Neural crest cell (in vitro differentiated cells): ENCODE measurements at regions not wholly inside any gene's neighbourhood (a gene's known extent, or its start where the extent isn't known, plus 50 kb on each side); places are given as distances from the start of the nearest gene placed in this dataset.

Experiments
- DNase-seq: peaks from one replicate; pipeline ENCODE4 v3.0.0; 2021; ENCODE audit warnings: low read depth, mixed read lengths, low spot score
- H3K27ac Mint-ChIP-seq: one replicate; pipeline ENCODE4 v1.8.0; 2021; ENCODE audit warnings: mild to moderate bottlenecking, mixed read lengths; ENCODE audit not compliant: unreplicated experiment
- H3K27me3 Mint-ChIP-seq: 2 replicates; pipeline ENCODE4 v1.8.0; 2021; ENCODE audit warnings: low read depth, mild to moderate bottlenecking, mixed read lengths
- H3K36me3 Mint-ChIP-seq: 2 replicates; pipeline ENCODE4 v1.8.0; 2021; ENCODE audit warnings: low read depth, mild to moderate bottlenecking, mixed read lengths
- H3K4me1 Mint-ChIP-seq: 2 replicates; pipeline ENCODE4 v1.8.0; 2021; ENCODE audit warnings: mixed read lengths
- H3K4me3 Mint-ChIP-seq: one replicate; pipeline ENCODE4 v1.8.0; 2021; ENCODE audit warnings: mild to moderate bottlenecking, mixed read lengths
- H3K9me3 Mint-ChIP-seq: 2 replicates; pipeline ENCODE4 v1.8.0; 2021; ENCODE audit warnings: mixed read lengths
- TF ChIP-seq, protein P1 (sequence below): fragments of 200-600 bp; sonication (generic); conservative IDR thresholded peaks from 2 replicates; pipeline ENCODE4 v1.5.0; 2021; ENCODE audit warnings: antibody characterized with exemption, mild to moderate bottlenecking

DNA sequence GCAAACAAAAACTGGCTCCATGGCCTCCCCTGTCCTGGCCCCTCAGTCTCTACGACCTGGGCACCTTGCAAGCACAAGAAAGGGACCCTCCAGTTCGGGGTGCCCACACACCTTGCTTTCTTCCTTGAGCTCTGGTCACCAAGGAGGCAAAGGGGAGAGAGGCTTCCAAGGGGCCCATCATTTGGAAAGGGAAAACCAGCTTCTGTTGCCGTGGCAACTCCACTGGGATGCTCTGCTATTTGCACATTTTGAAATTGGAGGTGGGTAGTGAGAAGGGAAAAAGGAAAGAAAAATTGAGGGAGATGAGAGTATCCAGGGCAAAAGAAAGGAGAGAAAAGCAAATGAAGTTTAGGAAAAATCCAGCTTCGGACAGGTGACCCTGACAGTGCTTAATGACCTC is 388.4 kb downstream of the SHANK2 start:
- TF ChIP-seq, protein P1, sequence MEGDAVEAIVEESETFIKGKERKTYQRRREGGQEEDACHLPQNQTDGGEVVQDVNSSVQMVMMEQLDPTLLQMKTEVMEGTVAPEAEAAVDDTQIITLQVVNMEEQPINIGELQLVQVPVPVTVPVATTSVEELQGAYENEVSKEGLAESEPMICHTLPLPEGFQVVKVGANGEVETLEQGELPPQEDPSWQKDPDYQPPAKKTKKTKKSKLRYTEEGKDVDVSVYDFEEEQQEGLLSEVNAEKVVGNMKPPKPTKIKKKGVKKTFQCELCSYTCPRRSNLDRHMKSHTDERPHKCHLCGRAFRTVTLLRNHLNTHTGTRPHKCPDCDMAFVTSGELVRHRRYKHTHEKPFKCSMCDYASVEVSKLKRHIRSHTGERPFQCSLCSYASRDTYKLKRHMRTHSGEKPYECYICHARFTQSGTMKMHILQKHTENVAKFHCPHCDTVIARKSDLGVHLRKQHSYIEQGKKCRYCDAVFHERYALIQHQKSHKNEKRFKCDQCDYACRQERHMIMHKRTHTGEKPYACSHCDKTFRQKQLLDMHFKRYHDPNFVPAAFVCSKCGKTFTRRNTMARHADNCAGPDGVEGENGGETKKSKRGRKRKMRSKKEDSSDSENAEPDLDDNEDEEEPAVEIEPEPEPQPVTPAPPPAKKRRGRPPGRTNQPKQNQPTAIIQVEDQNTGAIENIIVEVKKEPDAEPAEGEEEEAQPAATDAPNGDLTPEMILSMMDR: no peak
- no peak overlapping the region for H3K4me3 Mint-ChIP-seq
- no peaks in the 10 kb centered on the region for H3K36me3 Mint-ChIP-seq
- peaks cover 4% of the 10 kb centered on the region for H3K9me3 Mint-ChIP-seq
- peaks cover 16% of the 10 kb centered on the region for H3K4me1 Mint-ChIP-seq
- DNase-seq: no peak
- no peak overlapping the region for H3K27ac Mint-ChIP-seq
- H3K27me3 Mint-ChIP-seq: peaks cover 3% of the 10 kb centered on the region

- Mint-ChIP-seq H3K27me3 (no peaks in the 10 kb centered on the region), H3K4me3 (no peak overlapping the region), H3K36me3 (no peaks in the 10 kb centered on the region), H3K27ac (peak overlapping the region; percentile 91), H3K9me3 (no peaks in the 10 kb centered on the region), H3K4me1 (peaks cover 16% of the 10 kb centered on the region)
- TF ChIP-seq, protein P1: no peak
- no peak for DNase-seq
Measured at GRCh38 chr11:70865356-70865755, 387.0 kb downstream of the SHANK2 start.

GRCh38 chr11:70866834-70867233 is 385.5 kb downstream of the SHANK2 start:
- peaks cover 7% of the 10 kb centered on the region for H3K4me1 Mint-ChIP-seq
- no peak for DNase-seq
- no peaks in the 10 kb centered on the region for H3K9me3 Mint-ChIP-seq
- no peak overlapping the region for H3K4me3 Mint-ChIP-seq
- TF ChIP-seq, protein P1: no peak
- H3K36me3 Mint-ChIP-seq: no peaks in the 10 kb centered on the region
- H3K27me3 Mint-ChIP-seq: no peaks in the 10 kb centered on the region
- H3K27ac Mint-ChIP-seq: no peak overlapping the region

DNA sequence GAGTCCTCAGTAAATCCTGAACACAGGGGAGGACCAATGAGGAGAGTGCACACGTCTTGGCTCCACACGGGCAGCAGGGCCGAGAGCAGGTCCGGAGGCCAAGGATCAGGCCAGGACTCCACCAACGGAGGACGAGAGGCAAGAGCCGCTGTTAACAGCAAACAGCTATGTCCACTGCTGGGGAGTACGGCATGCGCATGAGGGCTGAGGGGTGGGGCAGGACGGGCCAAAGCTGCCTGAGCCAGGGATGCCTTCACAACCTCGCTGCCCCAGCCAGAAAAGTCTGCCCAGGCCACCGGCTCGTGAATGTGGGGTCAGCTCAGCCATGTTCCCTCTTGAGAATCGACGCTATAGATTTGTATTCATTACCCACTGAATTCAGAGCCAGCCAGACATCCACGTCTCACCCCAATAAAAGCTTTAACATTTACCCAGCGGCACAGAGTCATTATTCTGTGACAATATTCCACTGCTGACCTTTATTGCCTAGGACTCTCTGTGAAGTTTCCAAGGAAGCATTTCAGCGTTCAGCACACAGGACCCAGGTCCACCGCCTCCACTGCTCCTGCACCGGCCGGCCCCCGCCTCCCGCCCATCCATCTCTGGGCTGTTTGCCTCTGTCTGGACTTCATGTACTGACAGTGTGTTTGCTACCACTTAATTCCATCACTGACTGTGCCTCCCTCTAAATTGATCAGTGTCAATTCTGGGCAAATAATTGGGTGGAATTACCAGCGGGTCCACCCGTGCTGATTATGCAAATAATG is 384.9 kb downstream of the SHANK2 start:
- H3K27me3 Mint-ChIP-seq: no peaks in the 10 kb centered on the region
- no peaks in the 10 kb centered on the region for H3K9me3 Mint-ChIP-seq
- no peak overlapping the region for H3K27ac Mint-ChIP-seq
- H3K36me3 Mint-ChIP-seq: no peaks in the 10 kb centered on the region
- no peak for DNase-seq
- peaks cover 8% of the 10 kb centered on the region for H3K4me1 Mint-ChIP-seq
- H3K4me3 Mint-ChIP-seq: no peak overlapping the region
- TF ChIP-seq, protein P1: no peak

DNA sequence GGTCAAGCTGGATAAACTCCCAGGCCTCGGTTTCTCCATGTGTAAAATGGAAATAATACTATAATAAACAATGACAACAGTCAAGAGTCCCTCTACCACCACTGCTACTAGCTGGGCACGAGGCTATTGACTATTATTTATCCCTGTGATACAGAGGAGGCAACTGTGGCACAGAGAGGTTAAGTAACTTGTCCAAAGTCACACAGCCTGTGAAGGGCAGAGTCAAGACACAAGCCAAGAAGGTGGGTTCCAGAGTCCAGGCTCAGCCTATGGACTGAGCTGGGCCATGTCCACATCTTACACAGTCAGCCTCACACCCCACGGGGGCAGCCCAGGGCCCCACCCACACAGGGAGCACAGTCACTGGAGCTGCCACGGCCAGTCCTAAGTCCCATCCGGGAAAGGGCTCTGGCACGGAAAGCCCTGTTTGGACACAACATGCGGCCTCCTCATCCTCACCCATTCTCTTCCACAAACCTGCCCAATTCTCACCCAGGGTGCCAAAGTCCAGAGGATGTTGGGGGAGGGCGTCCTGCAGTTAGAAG is 384.0 kb downstream of the SHANK2 start:
- no peak for DNase-seq
- TF ChIP-seq, protein P1: no peak
- no peak overlapping the region for H3K4me3 Mint-ChIP-seq
- H3K36me3 Mint-ChIP-seq: no peaks in the 10 kb centered on the region
- peaks cover 16% of the 10 kb centered on the region for H3K4me1 Mint-ChIP-seq
- H3K27me3 Mint-ChIP-seq: no peaks in the 10 kb centered on the region
- no peaks in the 10 kb centered on the region for H3K9me3 Mint-ChIP-seq
- no peak overlapping the region for H3K27ac Mint-ChIP-seq
